GM21737 (cell line): ENCODE measurements at regions not wholly inside any gene's neighbourhood (a gene's known extent, or its start where the extent isn't known, plus 50 kb on each side); places are given as distances from the start of the nearest gene placed in this dataset.

Experiments used
- ATAC-seq: cut with Tn5 transposase; IDR thresholded peaks from one replicate; pipeline ENCODE4 v1.9.1; 2021; ENCODE audit warnings: mild to moderate bottlenecking, moderate library complexity; ENCODE audit not compliant: unreplicated experiment

DNA sequence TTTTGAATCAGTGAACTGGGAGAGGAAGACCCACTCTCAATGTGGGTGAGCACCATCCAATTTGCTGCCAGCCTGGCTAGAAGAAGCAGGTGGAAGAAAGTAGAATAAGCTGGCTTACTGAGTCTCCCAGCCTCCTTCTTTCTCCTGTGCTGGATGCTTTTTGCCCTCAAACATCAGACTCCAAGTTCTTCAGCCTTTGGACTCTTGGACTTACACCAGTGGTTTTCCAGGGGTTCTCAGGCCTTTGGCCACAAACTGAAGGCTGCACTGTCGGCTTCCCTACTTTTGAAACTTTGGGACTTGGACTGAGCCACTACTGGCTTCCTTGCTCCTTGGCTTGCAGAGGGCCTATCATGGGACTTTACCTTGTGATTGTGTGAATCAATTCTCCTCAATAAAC lies 804.2 kb upstream of the SLITRK1 start:
- ATAC-seq, result no peak

DNA sequence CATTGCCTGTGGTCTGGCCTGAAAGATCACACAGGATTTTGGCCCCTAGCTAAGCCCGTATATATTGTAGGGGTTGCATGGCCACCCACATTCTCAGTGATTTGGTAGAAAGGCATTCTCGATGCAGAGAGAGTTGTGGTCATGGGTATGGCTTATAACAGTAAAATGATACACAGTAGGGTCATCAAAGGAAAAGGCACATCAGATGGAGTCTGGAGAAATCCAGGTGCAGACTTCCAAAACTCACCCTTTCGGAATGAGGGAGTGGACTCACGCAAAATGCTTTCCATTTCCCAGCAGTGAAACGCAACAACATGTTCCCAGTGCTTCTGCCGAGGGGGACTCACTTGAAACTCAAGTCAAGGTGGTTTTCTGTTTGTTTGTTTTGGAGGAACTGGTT lies 802.5 kb upstream of the SLITRK1 start:
- ATAC-seq, result no peak

DNA sequence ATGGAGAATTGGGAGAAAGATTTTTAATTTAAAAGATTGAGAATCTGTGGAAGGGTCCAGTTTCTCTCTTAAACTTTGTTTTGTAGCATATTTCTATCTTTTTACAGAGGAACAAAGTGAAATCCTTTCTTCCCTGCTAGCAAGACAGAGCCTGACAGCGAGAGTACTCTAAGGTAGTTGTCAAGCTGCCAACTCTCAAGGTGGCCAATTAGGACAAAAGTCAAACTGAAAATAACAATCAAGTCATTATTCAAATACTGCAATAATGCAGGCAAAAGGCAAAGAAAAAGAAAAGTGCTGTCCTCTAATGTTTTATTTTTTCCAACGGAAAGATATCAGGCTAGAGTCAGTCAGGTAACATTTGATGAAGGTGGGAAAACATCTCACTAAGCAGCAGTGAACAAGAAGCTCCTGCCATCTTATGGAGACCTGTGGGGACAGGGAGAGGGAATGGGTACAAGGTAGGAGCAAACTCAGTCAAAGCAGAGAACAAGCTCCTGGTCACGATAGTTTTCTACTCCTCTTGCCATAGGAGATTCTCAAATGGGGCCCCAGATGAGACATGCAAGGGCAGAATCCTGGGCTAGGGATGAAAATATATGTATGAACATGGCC lies 801.9 kb upstream of the SLITRK1 start:
- no peak for ATAC-seq

DNA sequence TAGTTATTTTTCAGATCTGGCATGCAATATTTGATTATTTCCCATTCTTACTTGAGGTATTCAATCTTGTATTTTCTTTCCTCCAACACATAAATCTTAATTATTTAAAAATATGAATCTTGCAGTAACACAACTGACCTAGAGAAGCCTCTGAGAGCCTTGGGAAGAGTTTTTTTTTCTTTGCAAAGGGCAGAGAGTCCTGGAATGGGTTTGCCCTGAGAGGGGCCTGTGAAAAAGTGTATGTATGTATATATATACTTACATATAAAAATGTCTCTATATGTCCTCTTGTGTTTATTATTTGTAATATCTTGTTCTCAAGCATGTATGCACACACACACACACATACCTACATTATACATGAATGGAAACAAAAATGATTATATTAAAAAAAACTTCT lies 801.2 kb upstream of the SLITRK1 start:
- no peak for ATAC-seq

DNA sequence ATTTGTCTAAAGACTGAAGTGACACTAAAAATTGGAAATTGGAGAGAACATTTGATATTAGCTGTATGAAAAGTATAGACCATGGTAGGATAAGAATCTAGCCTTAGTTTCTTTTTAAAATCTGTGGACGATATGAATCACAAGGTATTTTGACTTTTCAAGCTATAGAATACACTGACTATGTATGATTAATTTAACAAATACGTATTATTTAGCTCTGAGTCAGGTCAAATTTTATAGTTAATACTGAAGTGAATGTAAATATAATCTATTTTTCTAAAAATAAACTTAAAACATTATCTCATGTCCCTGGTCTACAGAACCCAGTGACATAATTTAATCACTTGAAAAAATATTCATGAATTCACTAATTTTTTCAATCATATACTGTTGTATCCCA lies 795.6 kb upstream of the SLITRK1 start:
- ATAC-seq, result no peak

DNA sequence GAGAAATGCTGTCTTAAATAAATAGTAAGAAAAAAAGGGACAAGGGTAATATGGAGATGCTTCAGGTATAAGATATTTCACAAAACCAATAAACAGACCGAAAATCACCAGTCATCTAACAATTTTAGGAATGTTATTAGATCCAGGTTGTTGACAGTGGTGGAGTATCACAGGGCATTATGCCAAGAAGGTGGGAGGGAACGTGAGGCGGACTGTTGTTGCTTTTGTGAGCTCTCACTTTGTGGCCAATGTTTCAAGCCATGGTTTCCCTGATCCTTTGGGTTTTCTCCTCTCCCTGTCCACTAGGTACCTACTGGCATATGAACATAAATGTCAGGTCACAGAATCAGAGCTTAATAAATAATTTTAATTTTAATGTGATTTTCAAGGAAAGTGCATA lies 790.3 kb upstream of the SLITRK1 start:
- ATAC-seq, result no peak

DNA sequence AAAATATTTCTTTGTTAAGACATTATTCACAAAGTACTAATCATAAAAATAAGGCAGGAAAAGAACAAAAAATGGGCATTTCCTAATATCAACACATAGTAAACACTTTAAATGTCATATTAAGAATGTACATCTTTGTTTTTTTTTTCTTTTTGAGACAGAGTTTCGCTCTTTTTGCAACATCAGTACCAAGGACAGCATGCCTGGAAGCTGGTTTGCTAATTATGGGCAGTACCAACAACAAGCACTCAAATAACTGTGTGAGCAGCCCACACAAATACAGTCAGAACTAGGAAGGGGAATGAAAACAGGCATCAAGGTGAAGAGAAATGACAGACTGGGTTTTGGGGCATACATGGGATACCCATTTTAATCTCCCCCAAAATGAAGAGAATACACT lies 788.0 kb upstream of the SLITRK1 start:
- ATAC-seq, result no peak

DNA sequence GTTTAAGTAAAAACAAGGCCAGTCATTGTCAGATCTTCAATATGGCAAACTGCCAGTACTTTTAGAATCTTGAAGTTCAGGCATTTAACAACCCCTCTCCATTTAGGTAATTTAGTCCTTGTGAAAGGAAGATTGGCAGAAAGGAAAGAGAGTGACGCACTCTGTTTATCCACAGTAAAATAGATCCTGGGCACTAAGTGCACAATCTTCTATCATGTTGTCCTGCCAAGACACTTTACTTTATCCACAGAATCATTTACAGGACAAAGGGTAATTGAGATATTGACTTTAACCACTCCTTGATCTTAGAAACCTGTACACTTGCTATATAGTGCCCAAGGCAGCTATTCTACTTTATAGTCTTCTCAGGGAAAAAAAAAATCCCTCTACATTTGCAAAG lies 786.4 kb upstream of the SLITRK1 start:
- no peak for ATAC-seq

DNA sequence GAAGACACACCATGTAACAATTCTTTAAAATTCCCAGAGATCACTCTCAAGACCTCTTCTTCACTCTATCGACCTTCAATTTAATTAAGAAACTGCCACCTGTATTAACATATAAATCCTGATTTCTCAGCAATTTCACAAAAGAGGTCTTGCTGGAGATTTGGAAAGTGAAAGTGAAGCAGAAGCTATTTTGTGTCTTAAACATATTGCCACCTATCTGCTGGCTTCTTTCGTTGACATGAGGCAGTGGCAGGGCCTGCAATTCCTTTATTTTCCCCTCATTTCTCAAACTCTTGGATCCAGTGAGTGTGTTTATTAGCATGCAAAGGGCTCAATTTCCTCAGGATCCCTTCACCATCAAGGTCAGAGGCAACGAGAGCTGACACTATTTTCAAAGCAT lies 780.2 kb upstream of the SLITRK1 start:
- no peak for ATAC-seq

DNA sequence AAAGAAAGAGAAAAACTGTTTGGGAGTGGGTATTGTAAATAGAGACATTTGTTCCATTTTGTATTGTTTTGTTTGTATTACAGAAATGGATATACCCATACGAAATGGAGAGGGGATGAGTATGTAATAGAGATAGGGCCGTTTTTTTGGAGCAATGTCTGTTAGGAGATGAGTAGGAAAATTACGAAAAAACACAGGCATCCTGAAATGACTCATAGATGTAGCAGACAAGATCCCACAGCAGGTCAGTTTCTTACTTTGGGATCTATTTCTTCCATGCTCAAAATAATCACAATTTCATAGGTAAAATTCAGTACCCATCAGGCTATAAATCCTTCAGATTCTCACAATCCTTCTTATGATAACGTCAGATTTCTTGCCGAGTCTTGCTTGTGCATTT lies 779.4 kb upstream of the SLITRK1 start:
- no peak for ATAC-seq

DNA sequence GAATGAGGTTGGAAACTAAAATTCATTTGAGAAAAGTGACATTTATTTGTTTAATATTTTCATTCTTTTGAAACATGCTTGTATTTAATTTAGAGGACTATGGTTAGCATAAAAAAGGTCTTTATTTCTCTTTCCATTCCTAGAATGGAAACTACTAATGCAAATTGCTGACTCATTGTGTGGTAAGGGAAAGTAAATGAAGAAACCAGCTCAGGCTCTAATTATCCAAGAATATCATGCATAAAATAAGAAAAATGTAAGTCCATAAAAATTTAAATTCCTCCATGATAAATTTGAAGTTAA lies 777.0 kb upstream of the SLITRK1 start:
- no peak for ATAC-seq

DNA sequence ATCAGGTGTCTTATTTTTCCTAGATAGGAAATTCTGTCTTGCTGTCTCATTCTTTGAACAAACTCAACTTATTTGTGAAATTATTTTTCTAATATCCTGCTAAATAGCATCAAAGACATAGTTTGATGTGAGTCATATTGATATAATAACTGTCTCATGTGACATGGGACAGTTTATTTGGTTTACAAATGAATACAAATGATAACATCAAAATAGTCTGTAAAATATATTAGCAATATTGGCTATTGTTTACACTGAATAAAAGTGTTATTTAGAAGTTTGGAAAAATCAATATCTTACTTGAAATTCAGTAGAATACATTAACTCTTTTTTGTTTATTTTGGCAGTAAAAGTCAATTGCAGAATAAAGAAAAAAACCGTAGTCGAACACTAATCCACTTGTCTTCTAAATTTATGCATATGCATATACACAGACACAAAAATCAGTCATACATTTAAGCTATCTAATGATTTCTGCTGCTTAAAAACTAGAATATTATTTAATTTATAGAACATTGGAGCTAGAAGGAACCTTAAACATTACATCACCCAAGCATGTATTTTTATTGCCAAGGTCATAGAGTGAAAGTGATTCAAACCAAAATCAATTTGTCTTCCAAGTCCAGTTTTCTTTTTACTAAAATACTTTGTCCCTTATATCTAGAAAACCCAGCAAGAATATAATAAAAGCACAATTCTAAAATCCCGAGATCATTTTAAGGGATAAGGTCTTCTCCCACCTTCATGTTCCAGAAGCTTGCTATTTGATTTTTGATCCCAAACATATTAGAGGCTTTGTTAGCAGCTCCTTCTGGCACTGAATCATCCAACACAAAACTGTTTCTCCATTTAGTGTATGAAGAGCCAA lies 776.5 kb upstream of the SLITRK1 start:
- no peak for ATAC-seq

DNA sequence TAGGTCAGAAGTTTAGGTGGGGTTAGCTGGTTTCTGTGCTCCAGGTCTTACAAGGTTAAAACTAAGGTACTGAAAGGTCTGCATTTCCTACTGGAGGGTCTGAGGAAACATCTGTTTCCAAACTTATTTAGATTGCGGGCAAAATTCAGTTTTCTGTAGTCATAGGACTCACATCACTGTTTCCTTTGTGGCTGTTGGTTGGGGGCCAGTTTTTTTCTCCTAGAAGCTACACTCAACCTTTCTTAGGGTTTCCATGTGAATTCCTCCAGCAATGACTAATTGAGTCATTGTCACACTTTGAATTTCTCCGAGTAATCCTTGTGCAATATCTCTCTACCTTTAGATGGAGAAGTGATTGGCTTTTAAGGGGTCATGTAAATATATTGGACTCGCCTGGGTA lies 773.4 kb upstream of the SLITRK1 start:
- ATAC-seq, result no peak

DNA sequence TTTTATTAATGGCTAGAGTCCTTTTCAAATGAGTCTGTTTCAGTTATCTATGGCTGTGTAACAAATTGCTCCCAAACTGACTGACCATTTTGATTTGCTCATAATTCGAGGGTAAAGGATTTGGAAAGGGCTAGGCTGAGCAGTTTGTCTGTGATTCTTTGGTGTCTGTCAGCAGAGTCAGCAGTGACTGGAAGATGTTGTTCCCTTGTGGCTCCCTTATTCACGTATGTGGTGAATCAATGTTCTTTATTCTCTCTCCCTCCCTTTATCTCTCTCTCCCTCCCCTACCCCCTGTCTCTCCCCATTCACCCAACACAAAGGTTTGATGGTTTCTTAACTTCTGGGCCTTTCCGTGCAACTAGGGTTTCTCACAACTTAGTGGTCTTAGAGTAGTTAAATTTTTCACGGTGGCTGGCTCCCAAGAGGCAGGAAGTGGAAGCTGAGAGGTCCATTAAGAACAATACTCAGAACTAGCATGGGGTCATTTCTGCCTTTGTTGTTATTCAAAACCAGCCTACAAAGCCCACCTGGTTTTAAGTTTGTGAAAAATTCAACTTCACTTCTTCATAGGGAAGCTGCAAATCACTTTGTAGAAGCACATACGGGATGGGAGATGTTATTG lies 772.5 kb upstream of the SLITRK1 start:
- ATAC-seq, result no peak

DNA sequence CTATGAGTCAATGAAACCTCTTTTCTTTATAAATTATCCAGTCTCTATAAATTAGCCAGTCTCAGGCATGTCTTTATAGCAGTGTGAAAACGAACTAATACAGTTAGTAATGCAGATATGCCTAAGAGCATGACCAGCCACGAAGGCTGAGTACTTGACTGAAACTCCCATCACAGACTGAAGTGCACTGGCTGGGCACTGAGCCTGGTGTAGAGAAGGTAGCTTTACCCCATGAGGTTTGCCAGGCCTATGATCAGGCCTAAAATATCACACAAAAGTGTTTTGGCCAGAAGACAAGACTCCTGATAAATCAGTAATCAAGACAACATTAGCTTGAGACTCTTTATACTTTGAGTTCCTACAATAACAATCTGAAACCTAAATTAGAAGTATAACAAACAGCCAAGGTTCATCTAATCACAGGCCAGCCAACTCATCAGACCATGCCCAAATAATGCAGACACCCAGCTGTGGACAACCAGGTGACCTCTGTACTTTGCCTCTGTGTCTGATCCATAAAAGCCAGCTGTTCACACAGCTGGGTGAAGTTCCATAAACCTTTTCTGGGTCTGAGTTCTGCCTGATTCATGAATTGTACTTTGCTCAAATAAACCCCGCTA lies 771.8 kb upstream of the SLITRK1 start:
- ATAC-seq, result no peak

DNA sequence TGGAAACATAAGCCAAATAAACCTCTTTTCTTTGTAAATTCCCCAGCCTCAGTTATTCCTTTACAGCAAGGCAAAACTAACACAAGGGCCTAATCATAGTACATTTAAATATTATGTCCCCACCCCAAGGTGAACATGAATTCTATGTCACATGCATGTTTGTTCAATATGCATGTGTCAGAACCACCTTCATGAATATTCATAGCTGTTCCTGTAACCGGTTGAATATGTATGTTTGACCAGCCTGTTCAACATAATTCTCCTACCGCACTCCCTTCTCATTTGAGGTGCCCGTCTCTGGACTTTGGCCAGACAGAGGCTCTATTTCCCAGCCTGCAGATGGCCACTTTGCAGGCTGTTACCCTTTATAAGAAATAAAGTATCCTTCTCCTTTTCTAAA lies 769.4 kb upstream of the SLITRK1 start:
- ATAC-seq, result no peak

DNA sequence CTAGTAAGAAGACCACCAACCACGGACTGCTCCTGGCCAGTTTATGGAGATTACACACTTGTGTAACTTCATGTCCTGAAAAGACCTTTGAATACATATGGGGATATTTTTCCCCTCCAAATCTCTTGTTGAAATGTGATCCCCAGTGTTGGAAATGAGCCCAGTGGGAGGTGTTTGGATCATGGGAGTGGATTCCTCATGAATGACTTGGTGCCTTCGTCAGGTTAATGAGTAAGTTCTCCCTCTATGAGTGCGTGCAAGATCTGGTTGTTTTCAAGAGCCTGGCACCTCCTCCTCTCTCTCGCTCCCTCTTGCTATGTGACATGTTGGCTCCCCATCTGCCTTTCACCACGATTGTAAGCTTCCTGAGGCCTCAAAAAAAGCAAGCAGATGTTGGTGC lies 769.0 kb upstream of the SLITRK1 start:
- ATAC-seq, result no peak

DNA sequence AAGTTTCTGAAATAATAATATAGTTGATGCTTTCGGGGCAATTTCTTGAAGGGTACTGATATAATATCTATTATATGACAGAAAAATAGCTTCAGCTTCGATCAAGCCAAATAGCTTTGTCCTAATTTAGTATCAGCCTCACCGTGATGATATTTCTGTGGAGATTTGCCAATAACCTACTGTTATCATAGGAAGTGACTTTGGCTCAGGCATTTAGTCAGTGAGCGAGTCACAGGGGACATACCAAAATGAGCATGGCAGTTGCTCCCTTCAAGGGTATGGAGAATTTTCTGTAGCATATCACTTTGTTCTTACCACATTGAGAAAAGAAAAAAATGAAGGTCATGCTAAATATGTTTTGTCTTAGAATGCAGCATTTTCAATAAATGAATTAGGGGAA lies 767.6 kb upstream of the SLITRK1 start:
- ATAC-seq, result no peak

DNA sequence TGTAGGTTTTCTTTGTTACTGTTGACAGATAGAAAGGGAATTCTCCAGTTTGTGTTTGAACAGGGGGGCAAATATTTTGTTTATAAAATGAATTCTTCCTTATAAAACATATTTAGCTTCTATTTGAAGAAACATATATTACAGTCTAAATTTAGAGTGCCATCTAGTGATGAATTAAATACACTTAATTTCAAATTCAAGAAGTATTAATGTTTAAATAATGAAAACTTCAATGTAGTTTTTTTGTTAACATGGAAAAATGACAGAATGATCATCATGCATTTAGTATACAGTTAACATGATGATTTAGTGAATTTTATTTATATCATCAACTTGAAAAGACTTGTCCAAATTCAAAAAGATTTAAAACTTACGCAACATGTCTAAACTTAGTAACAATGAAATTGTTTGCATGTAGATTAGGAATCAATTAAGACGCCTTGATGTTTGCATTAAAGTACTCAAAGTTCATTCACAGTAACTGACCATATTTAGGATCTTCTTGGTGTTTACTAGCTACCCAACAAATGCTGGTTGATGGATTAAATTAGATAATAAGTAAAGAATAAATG lies 765.9 kb upstream of the SLITRK1 start:
- no peak for ATAC-seq

DNA sequence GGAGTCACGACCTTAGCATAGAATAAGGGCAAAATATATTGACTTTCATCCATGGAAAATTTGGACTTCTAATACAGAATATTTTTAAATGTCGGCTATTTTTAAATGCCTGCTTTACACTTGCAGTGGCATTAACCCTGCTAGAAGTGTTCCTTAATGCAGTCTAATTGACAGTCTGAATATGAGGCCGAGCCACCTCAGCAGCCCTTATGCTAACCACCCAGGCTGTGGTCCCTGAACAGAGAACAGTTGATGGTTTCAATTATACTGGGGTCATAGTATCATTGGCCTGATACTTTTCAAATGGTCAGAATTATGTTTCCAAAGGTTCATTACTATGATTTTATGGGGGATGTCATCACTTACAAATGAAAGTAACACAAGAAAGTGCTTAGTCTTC lies 764.7 kb upstream of the SLITRK1 start:
- no peak for ATAC-seq

DNA sequence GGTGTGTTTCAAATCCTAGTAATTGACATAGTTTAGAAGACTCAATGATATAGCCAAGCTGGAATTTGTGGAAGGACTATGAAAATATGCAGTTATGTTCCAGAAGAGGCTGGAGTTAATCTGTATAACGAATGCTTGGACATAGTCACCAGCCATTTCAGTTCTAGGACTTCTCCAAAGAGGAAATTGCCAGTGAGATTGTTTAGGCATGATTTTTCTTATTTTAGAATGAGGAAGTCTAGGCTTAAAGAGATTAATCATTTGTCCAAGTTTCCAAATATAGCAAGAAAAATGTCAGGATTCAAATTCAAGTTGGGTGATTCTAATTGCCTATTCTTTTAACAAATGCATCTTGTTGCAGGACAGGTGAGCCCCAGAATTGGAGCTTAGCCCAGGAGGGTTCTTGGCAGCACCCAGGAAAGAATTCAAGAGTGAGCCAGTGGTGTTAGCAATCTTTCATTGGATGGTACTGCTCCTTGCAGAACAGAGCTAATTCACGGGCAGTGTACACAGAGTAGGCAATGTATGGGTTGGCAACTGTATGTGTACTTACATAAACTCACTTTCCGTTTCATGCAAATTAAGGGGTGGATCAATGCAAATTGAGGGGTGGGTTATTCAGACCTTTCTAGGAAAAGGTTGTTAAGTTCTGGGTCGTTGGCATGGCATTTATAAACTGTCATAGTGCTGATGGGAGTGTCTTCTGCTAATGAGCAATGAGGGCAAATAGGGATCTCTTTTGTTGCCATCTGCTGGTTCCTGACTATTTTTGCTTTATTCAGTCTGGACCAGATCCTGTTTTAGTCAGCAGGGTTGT lies 763.1 kb upstream of the SLITRK1 start:
- ATAC-seq, result no peak
